ENCODE measurements at regions not wholly inside any gene's neighbourhood (a gene's known extent, or its start where the extent isn't known, plus 50 kb on each side); places are given as distances from the start of the nearest gene placed in this dataset.

DNA sequence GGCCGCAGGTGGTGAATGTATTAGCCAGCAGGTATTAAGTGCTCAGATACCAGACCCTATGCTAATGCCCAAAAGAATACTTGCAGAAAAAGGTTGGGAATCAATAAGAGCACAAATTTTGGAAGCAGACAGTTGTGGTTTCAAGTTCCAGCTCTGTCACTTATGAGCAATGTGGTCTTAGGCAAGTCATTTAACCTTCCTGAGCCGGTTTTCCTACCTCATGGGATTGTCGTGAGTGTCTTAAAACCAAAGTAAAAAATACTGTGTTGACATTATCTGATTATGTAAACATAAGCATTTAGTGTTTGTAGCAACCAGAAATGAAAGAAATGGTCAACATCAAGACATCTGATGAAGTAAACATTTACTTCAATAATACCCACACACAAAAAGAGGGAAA lies 93.0 kb upstream of the CHST9 start:
- Mint-ChIP-seq H3K27ac (no peak overlapping the region), H3K27me3 (no peaks in the 10 kb centered on the region), H3K4me3 (no peak overlapping the region), H3K4me1 (no peaks in the 10 kb centered on the region), H3K36me3 (no peaks in the 10 kb centered on the region), H3K9me3 (no peaks in the 10 kb centered on the region)

- H3K27ac Mint-ChIP-seq, result no peak overlapping the region
- H3K9me3 Mint-ChIP-seq, result no peaks in the 10 kb centered on the region
- no peaks in the 10 kb centered on the region for H3K4me1 Mint-ChIP-seq
- no peaks in the 10 kb centered on the region for H3K36me3 Mint-ChIP-seq
- H3K27me3 Mint-ChIP-seq, result no peaks in the 10 kb centered on the region
- no peak overlapping the region for H3K4me3 Mint-ChIP-seq
Measured at GRCh38 chr18:27277554-27277953, 92.4 kb upstream of the CHST9 start.

DNA sequence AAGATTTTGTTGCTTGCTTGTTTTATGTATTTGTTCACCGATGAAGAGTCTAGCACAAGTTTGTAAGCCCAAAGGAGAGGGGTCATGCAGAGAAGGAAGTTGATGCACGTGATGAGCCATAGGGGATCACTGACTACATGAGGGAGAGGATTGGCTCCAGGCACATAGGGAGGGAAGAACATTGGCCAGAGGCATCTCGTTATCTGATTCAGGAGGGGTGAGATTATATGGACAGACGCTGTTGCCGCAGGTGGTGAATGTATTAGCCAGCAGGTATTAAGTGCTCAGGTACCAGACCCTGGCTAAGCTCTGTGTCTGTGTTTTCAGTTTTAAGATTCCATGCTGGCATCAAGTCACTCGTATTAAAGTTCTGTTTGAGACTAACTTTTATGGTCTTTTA lies 91.8 kb upstream of the CHST9 start:
- Mint-ChIP-seq H3K27me3 (no peaks in the 10 kb centered on the region), H3K36me3 (no peaks in the 10 kb centered on the region), H3K27ac (no peak overlapping the region), H3K4me3 (no peak overlapping the region), H3K9me3 (no peaks in the 10 kb centered on the region), H3K4me1 (no peaks in the 10 kb centered on the region)

GRCh38 chr18:27276479-27276878 lies 91.4 kb upstream of the CHST9 start:
- Mint-ChIP-seq H3K27ac (no peak overlapping the region), H3K4me1 (no peaks in the 10 kb centered on the region), H3K4me3 (no peak overlapping the region), H3K9me3 (no peaks in the 10 kb centered on the region), H3K36me3 (no peaks in the 10 kb centered on the region), H3K27me3 (no peaks in the 10 kb centered on the region)

- H3K36me3 Mint-ChIP-seq, result no peaks in the 10 kb centered on the region
- H3K27me3 Mint-ChIP-seq, result no peaks in the 10 kb centered on the region
- no peak overlapping the region for H3K4me3 Mint-ChIP-seq
- no peak overlapping the region for H3K27ac Mint-ChIP-seq
- no peaks in the 10 kb centered on the region for H3K4me1 Mint-ChIP-seq
- peaks cover 2% of the 10 kb centered on the region for H3K9me3 Mint-ChIP-seq
Measured at GRCh38 chr18:27274901-27275300, 89.8 kb upstream of the CHST9 start.

- no peaks in the 10 kb centered on the region for H3K4me1 Mint-ChIP-seq
- H3K27ac Mint-ChIP-seq, result no peak overlapping the region
- peaks cover 4% of the 10 kb centered on the region for H3K9me3 Mint-ChIP-seq
- H3K27me3 Mint-ChIP-seq, result no peaks in the 10 kb centered on the region
- no peaks in the 10 kb centered on the region for H3K36me3 Mint-ChIP-seq
- no peak overlapping the region for H3K4me3 Mint-ChIP-seq
Measured at GRCh38 chr18:27270508-27270907, 85.4 kb upstream of the CHST9 start.

DNA sequence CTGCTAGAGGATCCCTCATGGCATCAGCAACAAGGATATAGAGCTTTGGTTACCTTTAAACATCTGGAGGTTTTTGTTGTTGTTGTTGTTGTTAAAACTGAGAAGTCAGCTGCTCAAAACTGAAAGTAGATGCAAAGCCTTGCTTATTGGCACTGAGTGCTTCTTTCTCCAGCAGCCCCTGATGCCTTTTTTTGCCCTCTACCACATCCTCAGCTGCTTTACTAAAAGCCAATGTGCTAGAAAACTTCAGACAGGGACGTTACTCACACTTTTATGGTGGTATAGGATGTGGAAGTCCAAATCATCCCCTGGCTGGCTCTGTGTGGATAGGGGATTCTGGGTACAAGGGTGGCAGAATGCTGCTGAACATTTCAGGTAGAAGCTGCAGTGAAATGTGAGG lies 78.3 kb upstream of the CHST9 start:
- no peak overlapping the region for H3K27ac Mint-ChIP-seq
- no peaks in the 10 kb centered on the region for H3K36me3 Mint-ChIP-seq
- no peaks in the 10 kb centered on the region for H3K4me1 Mint-ChIP-seq
- no peak overlapping the region for H3K4me3 Mint-ChIP-seq
- H3K27me3 Mint-ChIP-seq, result no peaks in the 10 kb centered on the region
- H3K9me3 Mint-ChIP-seq, result peaks cover 18% of the 10 kb centered on the region

DNA sequence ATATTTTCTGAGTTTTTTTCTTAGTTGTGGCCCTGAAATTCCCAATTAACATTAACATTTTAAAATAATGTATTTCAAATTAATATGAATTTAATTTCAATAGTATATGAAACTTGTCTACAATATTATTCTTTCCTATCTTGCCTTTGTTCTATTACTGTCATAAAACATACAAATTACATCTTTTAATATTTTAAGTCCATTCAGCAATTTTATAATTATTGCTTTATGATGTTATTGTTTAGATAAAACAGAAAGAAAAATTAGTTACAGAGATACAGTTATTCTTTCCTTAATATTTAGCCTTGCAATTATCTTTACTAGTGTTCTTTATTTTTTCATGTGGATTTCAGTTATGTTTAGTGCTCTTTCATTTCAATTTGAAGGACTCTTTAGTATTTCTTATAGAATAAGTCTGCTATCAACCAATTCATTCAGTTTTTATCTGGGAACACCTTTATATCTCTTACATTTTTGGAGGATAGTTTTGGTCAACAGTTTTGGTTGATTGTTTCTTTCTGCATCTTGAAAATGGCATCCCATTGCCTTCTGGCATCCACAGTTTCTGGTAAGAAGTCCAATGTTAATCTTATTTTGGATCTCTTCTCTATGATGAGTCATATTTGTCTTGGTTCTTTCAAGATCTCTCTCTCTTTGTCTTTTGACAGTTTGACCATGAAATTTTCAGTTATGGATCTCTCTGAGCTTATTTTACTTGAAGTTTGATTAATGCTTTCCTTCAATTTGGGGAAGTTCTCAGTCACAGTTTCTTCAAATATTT lies 76.9 kb upstream of the CHST9 start:
- H3K27ac Mint-ChIP-seq, result no peak overlapping the region
- H3K36me3 Mint-ChIP-seq, result no peaks in the 10 kb centered on the region

DNA sequence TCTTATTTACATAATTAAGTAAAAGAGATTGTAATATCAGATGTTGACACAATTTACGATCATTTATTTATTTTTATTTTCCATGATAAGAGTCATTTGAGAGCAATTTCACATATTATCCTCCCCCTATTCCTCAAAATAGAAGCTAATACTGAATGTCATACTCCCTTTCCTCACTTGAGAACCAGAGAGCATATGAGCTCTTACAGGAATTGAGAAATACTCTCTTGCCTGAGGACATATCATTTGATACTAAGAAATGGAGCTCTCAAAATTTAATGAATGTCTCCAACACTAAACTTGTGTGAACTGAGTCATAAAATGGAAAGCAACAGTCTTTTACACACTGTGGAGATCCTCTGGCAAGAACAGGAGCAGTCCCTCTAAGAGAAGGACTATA lies 68.5 kb upstream of the CHST9 start:
- no peak overlapping the region for H3K27ac Mint-ChIP-seq
- H3K27me3 Mint-ChIP-seq, result no peaks in the 10 kb centered on the region
- no peak overlapping the region for H3K4me3 Mint-ChIP-seq

More for the DNA sequence above, 76.9 kb upstream of the CHST9 start:
- Mint-ChIP-seq H3K27me3 (no peaks in the 10 kb centered on the region), H3K4me3 (no peak overlapping the region), H3K9me3 (peaks cover 18% of the 10 kb centered on the region), H3K4me1 (no peaks in the 10 kb centered on the region)

GRCh38 chr18:27250471-27250870 lies 65.4 kb upstream of the CHST9 start:
- no peaks in the 10 kb centered on the region for H3K36me3 Mint-ChIP-seq
- H3K4me3 Mint-ChIP-seq, result no peak overlapping the region
- no peak overlapping the region for H3K27ac Mint-ChIP-seq
- H3K27me3 Mint-ChIP-seq, result no peaks in the 10 kb centered on the region
- no peaks in the 10 kb centered on the region for H3K9me3 Mint-ChIP-seq
- H3K4me1 Mint-ChIP-seq, result no peaks in the 10 kb centered on the region

More for the DNA sequence above, 68.5 kb upstream of the CHST9 start:
- no peaks in the 10 kb centered on the region for H3K4me1 Mint-ChIP-seq
- H3K9me3 Mint-ChIP-seq, result no peaks in the 10 kb centered on the region
- H3K36me3 Mint-ChIP-seq, result no peaks in the 10 kb centered on the region

GRCh38 chr18:27249933-27250332 lies 64.8 kb upstream of the CHST9 start:
- Mint-ChIP-seq H3K27me3 (no peaks in the 10 kb centered on the region), H3K9me3 (no peaks in the 10 kb centered on the region), H3K4me3 (no peak overlapping the region), H3K36me3 (no peaks in the 10 kb centered on the region), H3K27ac (no peak overlapping the region), H3K4me1 (no peaks in the 10 kb centered on the region)

DNA sequence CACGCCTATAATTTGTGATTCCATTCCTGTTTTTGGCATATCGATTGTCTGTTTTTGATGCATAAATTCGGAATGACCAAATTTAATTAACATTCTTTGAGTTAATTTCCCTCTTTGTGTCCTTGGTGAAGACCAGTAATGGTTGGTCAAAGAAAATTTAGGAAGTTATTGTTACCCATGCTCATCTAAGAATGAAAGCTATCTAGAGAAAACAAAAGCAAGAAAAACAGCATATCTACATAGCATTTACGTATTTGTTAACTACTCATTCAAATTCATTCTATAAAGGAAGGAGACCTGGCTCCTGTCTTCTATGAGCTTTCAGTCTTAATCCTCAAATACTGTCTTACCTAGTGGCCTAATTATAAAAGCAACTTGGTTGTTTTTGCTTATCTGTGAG lies 59.2 kb upstream of the CHST9 start:
- no peak overlapping the region for H3K27ac Mint-ChIP-seq
- H3K9me3 Mint-ChIP-seq, result peaks cover 6% of the 10 kb centered on the region
- H3K36me3 Mint-ChIP-seq, result no peaks in the 10 kb centered on the region
- no peaks in the 10 kb centered on the region for H3K4me1 Mint-ChIP-seq
- no peaks in the 10 kb centered on the region for H3K27me3 Mint-ChIP-seq
- no peak overlapping the region for H3K4me3 Mint-ChIP-seq

- Mint-ChIP-seq H3K36me3 (no peaks in the 10 kb centered on the region), H3K27ac (no peak overlapping the region), H3K9me3 (peaks cover 6% of the 10 kb centered on the region), H3K4me3 (no peak overlapping the region), H3K27me3 (no peaks in the 10 kb centered on the region), H3K4me1 (no peaks in the 10 kb centered on the region)
Measured at GRCh38 chr18:27242392-27243047, 57.4 kb upstream of the CHST9 start.

GRCh38 chr18:27240383-27240782 lies 55.3 kb upstream of the CHST9 start:
- Mint-ChIP-seq H3K27me3 (no peaks in the 10 kb centered on the region), H3K36me3 (no peaks in the 10 kb centered on the region), H3K4me1 (no peaks in the 10 kb centered on the region), H3K4me3 (no peak overlapping the region), H3K9me3 (peaks cover 6% of the 10 kb centered on the region), H3K27ac (no peak overlapping the region)

- no peak overlapping the region for H3K27ac Mint-ChIP-seq
Measured at GRCh38 chr18:27239669-27240068, 54.6 kb upstream of the CHST9 start.

GRCh38 chr18:27235218-27235870 lies 50.2 kb upstream of the CHST9 start:
- Mint-ChIP-seq H3K27ac (no peak overlapping the region), H3K9me3 (no peaks in the 10 kb centered on the region), H3K4me1 (no peaks in the 10 kb centered on the region), H3K4me3 (no peak overlapping the region), H3K27me3 (no peaks in the 10 kb centered on the region), H3K36me3 (no peaks in the 10 kb centered on the region)

More at GRCh38 chr18:27239669-27240068, 54.6 kb upstream of the CHST9 start:
- Mint-ChIP-seq H3K36me3 (no peaks in the 10 kb centered on the region), H3K27me3 (no peaks in the 10 kb centered on the region), H3K9me3 (peaks cover 6% of the 10 kb centered on the region), H3K4me1 (no peaks in the 10 kb centered on the region), H3K4me3 (no peak overlapping the region)
